H1 (cell line): ENCODE measurements at regions not wholly inside any gene's neighbourhood (a gene's known extent, or its start where the extent isn't known, plus 50 kb on each side); places are given as distances from the start of the nearest gene placed in this dataset.

Experiments used
- CTCF ChIA-PET: fragments of 300-600 bp; sonication (Branson Sonifier 250); formaldehyde crosslinking; loops from one replicate; lab custom pipeline; 2021; ENCODE audit not compliant: partially characterized antibody; lab: Charles Lee
- POLR2A ChIA-PET: fragments of 300-600 bp; sonication (Branson Sonifier 250); formaldehyde crosslinking; loops from one replicate; lab custom pipeline; 2021; ENCODE audit warnings: inconsistent platforms; ENCODE audit not compliant: partially characterized antibody; lab: Charles Lee
- DNase-seq, 2 experiments: peaks; one replicate each; pipeline versions ENCODE4 v3.0.0 to v3.0.0-alpha.2; 2010 to 2022; ENCODE audit warnings: low spot score in 2 of 2, low read depth in 1 of 2, mixed read lengths in 1 of 2
- FAIRE-seq: peaks from 2 replicates; lab custom pipeline; 2011; peaks lifted over from hg19 to GRCh38; lab: Jason Lieb, UNC
- H2AFZ ChIP-seq: 2 replicates; pipeline ENCODE4 v1.8.1; 2012; ENCODE audit warnings: low read length, inconsistent platforms
- H2AK5ac ChIP-seq: 2 replicates; pipeline ENCODE4 v1.6.1; 2013; ENCODE audit warnings: low read depth, low read length
- H2BK120ac ChIP-seq: replicated peaks from 2 replicates; pipeline ENCODE3; 2013; ENCODE audit warnings: low read depth, low read length, inconsistent platforms
- H2BK12ac ChIP-seq: 2 replicates; pipeline ENCODE4 v1.6.1; 2013; ENCODE audit warnings: low read depth, low read length
- H2BK15ac ChIP-seq: 2 replicates; pipeline ENCODE4 v1.6.1; 2013; ENCODE audit warnings: low read length
- H2BK20ac ChIP-seq: 2 replicates; pipeline ENCODE4 v1.6.1; 2013; ENCODE audit warnings: low read length
- H2BK5ac ChIP-seq: 2 replicates; pipeline ENCODE4 v1.6.1; 2013; ENCODE audit warnings: low read depth, low read length
- H3K14ac ChIP-seq: 2 replicates; pipeline ENCODE4 v1.6.1; 2013; ENCODE audit warnings: inconsistent platforms; ENCODE audit not compliant: insufficient read length
- H3K18ac ChIP-seq: 2 replicates; pipeline ENCODE4 v1.6.1; 2013; ENCODE audit warnings: low read length; ENCODE audit errors: extremely low read depth
- H3K23ac ChIP-seq: 2 replicates; pipeline ENCODE4 v1.6.1; 2013; ENCODE audit warnings: inconsistent platforms; ENCODE audit not compliant: insufficient read length
- H3K23me2 ChIP-seq: 2 replicates; pipeline ENCODE4 v1.6.1; 2013; ENCODE audit warnings: low read depth, low read length
- H3K27ac ChIP-seq: 2 replicates; pipeline ENCODE4 v1.6.1; 2011; ENCODE audit warnings: low read depth, low read length, inconsistent platforms
- H3K27me3 ChIP-seq, 4 experiments: replicated peaks in 1 of 4; 1 replicate in 1 of 4; 2 replicates in 3 of 4; pipeline versions ENCODE4 v1.6.1 to v1.8.1; 2011 to 2013; ENCODE audit warnings: low read length in 3 of 4, mild to moderate bottlenecking in 3 of 4, inconsistent platforms in 2 of 4, mixed read lengths in 2 of 4, moderate library complexity in 1 of 4; ENCODE audit not compliant: control insufficient read depth in 3 of 4, insufficient read depth in 3 of 4; ENCODE audit errors: extremely low read depth in 1 of 4
- H3K36me3 ChIP-seq, 4 experiments: 2 replicates each; pipeline versions ENCODE4 v1.6.1 to v1.8.1; 2011 to 2013; ENCODE audit warnings: mild to moderate bottlenecking in 4 of 4, low read length in 3 of 4, moderate library complexity in 2 of 4, control low read depth in 1 of 4, inconsistent platforms in 1 of 4; ENCODE audit not compliant: insufficient read depth in 4 of 4, control insufficient read depth in 2 of 4
- H3K4ac ChIP-seq: replicated peaks from 2 replicates; pipeline ENCODE3; 2013; ENCODE audit warnings: low read length, low read depth, mixed read lengths, inconsistent platforms; ENCODE audit not compliant: insufficient read length
- H3K4me1 ChIP-seq, 4 experiments: replicated peaks in 1 of 4; 1 replicate in 1 of 4; 2 replicates in 3 of 4; pipeline versions ENCODE4 v1.6.1 to v1.8.1; 2011 to 2013; ENCODE audit warnings: low read length in 3 of 4, inconsistent platforms in 2 of 4, mixed read lengths in 1 of 4; ENCODE audit not compliant: insufficient read depth in 4 of 4, control insufficient read depth in 3 of 4
- H3K4me2 ChIP-seq, 2 experiments: 2 replicates each; pipeline versions ENCODE4 v1.6.1 to v1.8.1; 2011 to 2013; ENCODE audit warnings: low read depth in 2 of 2, low read length in 2 of 2, control low read depth in 1 of 2, inconsistent platforms in 1 of 2, mild to moderate bottlenecking in 1 of 2; ENCODE audit not compliant: insufficient read depth in 1 of 2
- H3K4me3 ChIP-seq, 4 experiments: fragments of 200-600, 300-600 bp in 1 of 4; sonication (generic), shearing (Covaris generic), sonication (Bioruptor Twin) in 1 of 4; 2 replicates each; pipeline versions ENCODE4 v1.5.1 to v1.8.1; 2011 to 2016; ENCODE audit warnings: low read length in 4 of 4, low read depth in 3 of 4, control low read depth in 2 of 4, inconsistent platforms in 2 of 4, mild to moderate bottlenecking in 2 of 4, mixed read lengths in 1 of 4, moderate library complexity in 1 of 4; ENCODE audit not compliant: insufficient read depth in 2 of 4; ENCODE audit errors: extremely low read depth in 1 of 4
- H3K56ac ChIP-seq: replicated peaks from 2 replicates; pipeline ENCODE3; 2013; ENCODE audit warnings: low read depth, mild to moderate bottlenecking, mixed read lengths, low read length, inconsistent platforms; ENCODE audit not compliant: insufficient read length
- H3K79me1 ChIP-seq: 2 replicates; pipeline ENCODE4 v1.6.1; 2013; ENCODE audit warnings: low read depth, low read length, control low read depth
- H3K79me2 ChIP-seq, 2 experiments: 2 replicates each; pipeline versions ENCODE4 v1.6.1 to v1.8.1; 2012 to 2013; ENCODE audit warnings: low read length in 2 of 2, mild to moderate bottlenecking in 2 of 2, inconsistent platforms in 1 of 2; ENCODE audit not compliant: insufficient read depth in 2 of 2, control insufficient read depth in 1 of 2
- H3K9ac ChIP-seq, 4 experiments: replicated peaks in 1 of 4; 1 replicate in 1 of 4; 2 replicates in 3 of 4; pipeline versions ENCODE4 v1.6.1 to v1.8.1; 2011 to 2013; ENCODE audit warnings: low read depth in 3 of 4, low read length in 3 of 4, control low read depth in 2 of 4, mild to moderate bottlenecking in 2 of 4, moderate library complexity in 2 of 4, inconsistent platforms in 1 of 4; ENCODE audit errors: extremely low read depth in 1 of 4
- H3K9me3 ChIP-seq, 2 experiments: 2 replicates each; pipeline versions ENCODE4 v1.6.1 to v1.8.1; 2012 to 2013; ENCODE audit warnings: mild to moderate bottlenecking in 2 of 2, moderate library complexity in 2 of 2, control low read depth in 1 of 2, inconsistent platforms in 1 of 2, low read depth in 1 of 2, low read length in 1 of 2, mixed read lengths in 1 of 2; ENCODE audit not compliant: insufficient read depth in 2 of 2
- H4K20me1 ChIP-seq, 2 experiments: replicated peaks in 1 of 2; 2 replicates each; pipeline versions ENCODE3 to v1.8.1; 2011 to 2013; ENCODE audit warnings: inconsistent platforms in 2 of 2, low read length in 2 of 2, mild to moderate bottlenecking in 1 of 2; ENCODE audit not compliant: insufficient read depth in 2 of 2, control insufficient read depth in 1 of 2
- H4K5ac ChIP-seq: 2 replicates; pipeline ENCODE4 v1.6.1; 2013; ENCODE audit warnings: low read length, low read depth, mixed read lengths, inconsistent platforms; ENCODE audit not compliant: insufficient read length
- H4K8ac ChIP-seq: 2 replicates; pipeline ENCODE4 v1.8.0; 2013; ENCODE audit warnings: mild to moderate bottlenecking, moderate library complexity, low read length, inconsistent platforms; ENCODE audit not compliant: insufficient read depth; ENCODE audit errors: extremely low read depth
- H4K91ac ChIP-seq: replicated peaks from 2 replicates; pipeline ENCODE3; 2013; ENCODE audit warnings: low read length, mixed read lengths, inconsistent platforms; ENCODE audit not compliant: insufficient read length
- BRCA1 ChIP-seq: IDR thresholded peaks from 2 replicates; pipeline ENCODE4 v1.6.1; 2012; ENCODE audit warnings: low read depth, low read length, improper control_type of control experiment
- CHD2 ChIP-seq: IDR thresholded peaks from 2 replicates; pipeline ENCODE4 v1.6.1; 2012; ENCODE audit warnings: low read length, improper control_type of control experiment
- CTBP2 ChIP-seq: IDR thresholded peaks from 2 replicates; pipeline ENCODE4 v1.7.0; 2011; ENCODE audit warnings: borderline replicate concordance, mild to moderate bottlenecking, moderate library complexity, mixed read lengths, low read length; ENCODE audit not compliant: insufficient read depth, insufficient read length
- EP300 ChIP-seq, 2 experiments: IDR thresholded peaks; 1 replicate in 1 of 2; 2 replicates in 1 of 2; pipeline ENCODE4 v1.6.1; 2011 to 2012; ENCODE audit warnings: low read depth in 2 of 2, low read length in 2 of 2, mild to moderate bottlenecking in 2 of 2, borderline replicate concordance in 1 of 2, inconsistent platforms in 1 of 2, moderate library complexity in 1 of 2
- FOSL1 ChIP-seq: IDR thresholded peaks from 2 replicates; pipeline ENCODE4 v1.6.1; 2011; ENCODE audit warnings: mild to moderate bottlenecking, low read depth, low read length, moderate library complexity; ENCODE audit not compliant: insufficient read depth
- JUND ChIP-seq: IDR thresholded peaks from 2 replicates; pipeline ENCODE4 v1.6.1; 2011; ENCODE audit warnings: mild to moderate bottlenecking, improper control_type of control experiment, low read length
- KDM1A ChIP-seq: fragments of 200-600, 300-600 bp; sonication (generic); IDR thresholded peaks from 2 replicates; pipeline ENCODE4 v1.7.1; 2016; ENCODE audit warnings: mild to moderate bottlenecking, low read length, borderline replicate concordance
- NANOG ChIP-seq: IDR thresholded peaks from 2 replicates; pipeline ENCODE4 v1.6.1; 2011; ENCODE audit warnings: low read length, low read depth, mild to moderate bottlenecking, inconsistent platforms; ENCODE audit not compliant: insufficient read depth, poor library complexity, severe bottlenecking
- PHF8 ChIP-seq: fragments of 200-600 bp; sonication (generic); conservative IDR thresholded peaks from 2 replicates; pipeline ENCODE4 v1.7.1; 2012; ENCODE audit warnings: low read depth, mild to moderate bottlenecking, inconsistent platforms, low read length, moderate library complexity
- RAD21 ChIP-seq, 2 experiments: IDR thresholded peaks in 1 of 2; conservative IDR thresholded peaks in 1 of 2; 2 replicates each; pipeline ENCODE4 v1.6.1; 2011; ENCODE audit warnings: low read depth in 2 of 2, low read length in 2 of 2, improper control_type of control experiment in 1 of 2, inconsistent platforms in 1 of 2, mild to moderate bottlenecking in 1 of 2, moderate library complexity in 1 of 2
- SIX5 ChIP-seq: IDR thresholded peaks from 2 replicates; pipeline ENCODE4 v1.6.1; 2011; ENCODE audit warnings: mild to moderate bottlenecking, low read depth, low read length
- SP2 ChIP-seq: IDR thresholded peaks from 2 replicates; pipeline ENCODE4 v1.6.1; 2012; ENCODE audit warnings: mild to moderate bottlenecking, low read length, inconsistent platforms
- YY1 ChIP-seq: IDR thresholded peaks from 2 replicates; pipeline ENCODE4 v1.6.1; 2011; ENCODE audit warnings: low read depth, mild to moderate bottlenecking, low read length
- WGBS, 2 experiments: shearing (Covaris generic) in 1 of 2; methylation state at CpG; one replicate each; pipeline versions ENCODE4 v1.1.6 to v1.1.7; 2013 to 2015; ENCODE audit warnings: low lambda C conversion rate in 2 of 2, mixed read lengths in 2 of 2, inconsistent platforms in 1 of 2, low coverage in 1 of 2, missing lambda C conversion rate in 1 of 2; ENCODE audit not compliant: insufficient replicate concordance in 2 of 2, insufficient coverage in 1 of 2, insufficient read length in 1 of 2; ENCODE audit errors: extremely low coverage in 1 of 2, missing lambda C conversion rate in 1 of 2; 5-methylcytosine and 5-hydroxymethylcytosine counted together
- TF ChIP-seq, protein P1 (sequence below): IDR thresholded peaks from 2 replicates; pipeline ENCODE4 v1.6.1; 2011; ENCODE audit warnings: low read depth, mild to moderate bottlenecking, low read length; ENCODE audit not compliant: insufficient read depth

DNA sequence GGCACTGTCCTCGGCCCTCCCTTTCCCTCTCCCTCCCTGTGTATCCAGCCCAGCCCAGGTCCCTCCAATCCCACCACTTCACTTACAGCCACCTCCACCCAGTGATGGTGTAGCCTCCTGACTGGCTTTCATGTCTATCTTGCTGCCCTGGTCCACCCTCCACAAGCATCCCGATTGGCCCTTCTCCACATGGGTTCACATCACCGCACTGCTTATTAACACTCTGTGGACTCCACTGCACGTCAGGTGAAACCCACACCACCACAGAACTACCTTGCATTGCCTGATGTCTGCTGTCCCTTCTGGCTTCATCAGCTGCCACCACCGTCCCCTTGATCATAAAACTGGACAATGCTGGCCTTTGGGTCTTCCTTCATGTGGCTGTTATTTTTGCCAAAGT is 220.4 kb upstream of the ARID1B start:
- no peak for DNase-seq
- TF ChIP-seq RAD21 (IDR thresholded peaks at IDR 0.05 in 1 of 2, conservative IDR thresholded peaks at IDR 0.05 in 1 of 2; ENCODE audit: low read depth in 2 of 2, low read length in 2 of 2) (no peak), FOSL1 (no peak), CHD2 (no peak), BRCA1 (no peak), EP300 (IDR thresholded peaks at IDR 0.05; ENCODE audit: borderline replicate concordance in 1 of 2, low read depth in 2 of 2, low read length in 2 of 2) (no peak), YY1 (no peak), CTBP2 (no peak), SP2 (no peak), NANOG (no peak), KDM1A (no peak), JUND (no peak), PHF8 (no peak), SIX5 (no peak)
- TF ChIP-seq, protein P1, sequence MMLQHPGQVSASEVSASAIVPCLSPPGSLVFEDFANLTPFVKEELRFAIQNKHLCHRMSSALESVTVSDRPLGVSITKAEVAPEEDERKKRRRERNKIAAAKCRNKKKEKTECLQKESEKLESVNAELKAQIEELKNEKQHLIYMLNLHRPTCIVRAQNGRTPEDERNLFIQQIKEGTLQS: no peak

More for the DNA sequence above, 220.4 kb upstream of the ARID1B start:
- no peaks in the 10 kb centered on the region for H3K27me3 ChIP-seq
- no peaks in the 10 kb centered on the region; the same call in 1 of the 2 replicates for H3K23me2 ChIP-seq
- no peak overlapping the region for H3K56ac ChIP-seq
- H2BK12ac ChIP-seq: no peak overlapping the region
- POLR2A ChIA-PET: no interaction called here
- 87% methylated on average over 5 of the region's 5 CpGs; no CpG with 5 or more reads in 1 of the 2 experiments for WGBS, 2 experiments
- H3K9me3 ChIP-seq: peaks cover 2 to 12% of the 10 kb centered on the region in 2 experiments; a peak in 3 of 4 replicates
- no peaks in the 10 kb centered on the region for H3K4me1 ChIP-seq
- no peak overlapping the region for H2BK20ac ChIP-seq
- no peak overlapping the region for H2AK5ac ChIP-seq
- no peak overlapping the region for H2AFZ ChIP-seq
- no peak overlapping the region for H3K18ac ChIP-seq
- H3K79me2 ChIP-seq: no peaks in the 10 kb centered on the region
- FAIRE-seq: no peak
- H3K4me2 ChIP-seq: no peak overlapping the region
- CTCF ChIA-PET: no interaction called here
- H4K91ac ChIP-seq: no peak overlapping the region
- no peak overlapping the region for H2BK15ac ChIP-seq
- H4K20me1 ChIP-seq: no peaks in the 10 kb centered on the region
- no peak overlapping the region for H3K4ac ChIP-seq
- H3K27ac ChIP-seq: no peak overlapping the region
- H2BK5ac ChIP-seq: no peak overlapping the region
- no peaks in the 10 kb centered on the region for H3K79me1 ChIP-seq
- H4K8ac ChIP-seq: no peak overlapping the region
- no peak overlapping the region for H2BK120ac ChIP-seq
- H3K23ac ChIP-seq: no peak overlapping the region
- no peak overlapping the region for H3K9ac ChIP-seq
- no peak overlapping the region for H3K14ac ChIP-seq
- H3K4me3 ChIP-seq: no peak overlapping the region
- no peaks in the 10 kb centered on the region for H3K36me3 ChIP-seq
- H4K5ac ChIP-seq: no peak overlapping the region
